ENCODE measurements at regions not wholly inside any gene's neighbourhood (a gene's known extent, or its start where the extent isn't known, plus 50 kb on each side); places are given as distances from the start of the nearest gene placed in this dataset.

- DNase-seq (no peak), FAIRE-seq (no peak)
- 83 to 86% (median 86%) methylated on average over 4 of the region's 4 CpGs for WGBS, 3 donors
- no peaks in the 10 kb centered on the region for H3K36me3 ChIP-seq (ENCODE audit: control insufficient read depth in 3 of 3, insufficient read depth in 2 of 3, low read depth in 1 of 3, low read length in 3 of 3)
- H3K4me1 ChIP-seq (ENCODE audit: control insufficient read depth in 3 of 3, insufficient read depth in 2 of 3, low read depth in 1 of 3, low read length in 2 of 3), result no peaks in the 10 kb centered on the region
- no peaks in the 10 kb centered on the region for H3K27me3 ChIP-seq (ENCODE audit: control insufficient read depth in 3 of 3, insufficient read depth in 3 of 3, low read length in 3 of 3)
- H3K9me3 ChIP-seq (ENCODE audit: control insufficient read depth in 2 of 2, insufficient read depth in 1 of 2, low read depth in 1 of 2, low read length in 1 of 2), result peaks cover 0 to 3% of the 10 kb centered on the region in 2 donors
- H3K27ac ChIP-seq (ENCODE audit: low read depth in 1 of 3, low read length in 2 of 3), result no peak overlapping the region
- H3K4me3 ChIP-seq (ENCODE audit: low read depth in 1 of 3, low read length in 3 of 3), result no peak overlapping the region
These were observed 343.0 kb upstream of the PODXL start for GRCh38 chr7:131899271-131900030.

- Histone ChIP-seq H3K9me3 (ENCODE audit: control insufficient read depth in 2 of 2, insufficient read depth in 1 of 2, low read depth in 1 of 2, low read length in 1 of 2) (peaks cover 0 to 3% of the 10 kb centered on the region in 2 donors), H3K27me3 (ENCODE audit: control insufficient read depth in 3 of 3, insufficient read depth in 3 of 3, low read length in 3 of 3) (no peaks in the 10 kb centered on the region), H3K27ac (ENCODE audit: low read depth in 1 of 3, low read length in 2 of 3) (no peak overlapping the region), H3K4me1 (ENCODE audit: control insufficient read depth in 3 of 3, insufficient read depth in 2 of 3, low read depth in 1 of 3, low read length in 2 of 3) (no peaks in the 10 kb centered on the region), H3K4me3 (ENCODE audit: low read depth in 1 of 3, low read length in 3 of 3) (no peak overlapping the region), H3K36me3 (ENCODE audit: control insufficient read depth in 3 of 3, insufficient read depth in 2 of 3, low read depth in 1 of 3, low read length in 3 of 3) (no peaks in the 10 kb centered on the region)
- WGBS, 3 donors, result 38 to 47% (median 39%) methylated on average over 3 of the region's 3 CpGs
- DNase-seq (no peak), FAIRE-seq (no peak)
These were observed 342.0 kb upstream of the PODXL start for GRCh38 chr7:131898418-131898817.

GRCh38 chr7:131897790-131898165 lies 341.4 kb upstream of the PODXL start:
- Histone ChIP-seq H3K9me3 (ENCODE audit: control insufficient read depth in 2 of 2, insufficient read depth in 1 of 2, low read depth in 1 of 2, low read length in 1 of 2) (no peaks in the 10 kb centered on the region), H3K27ac (ENCODE audit: low read depth in 1 of 3, low read length in 2 of 3) (no peak overlapping the region), H3K36me3 (ENCODE audit: control insufficient read depth in 3 of 3, insufficient read depth in 2 of 3, low read depth in 1 of 3, low read length in 3 of 3) (no peaks in the 10 kb centered on the region), H3K27me3 (ENCODE audit: control insufficient read depth in 3 of 3, insufficient read depth in 3 of 3, low read length in 3 of 3) (no peaks in the 10 kb centered on the region), H3K4me3 (ENCODE audit: low read depth in 1 of 3, low read length in 3 of 3) (no peak overlapping the region), H3K4me1 (ENCODE audit: control insufficient read depth in 3 of 3, insufficient read depth in 2 of 3, low read depth in 1 of 3, low read length in 2 of 3) (no peaks in the 10 kb centered on the region)
- no peak for FAIRE-seq
- 76 to 89% (median 76%) methylated on average over 2 of the region's 2 CpGs for WGBS, 3 donors
- no peak for DNase-seq

GRCh38 chr7:131897016-131897789 lies 340.8 kb upstream of the PODXL start:
- Histone ChIP-seq H3K27me3 (ENCODE audit: control insufficient read depth in 3 of 3, insufficient read depth in 3 of 3, low read length in 3 of 3) (no peaks in the 10 kb centered on the region), H3K4me1 (ENCODE audit: control insufficient read depth in 3 of 3, insufficient read depth in 2 of 3, low read depth in 1 of 3, low read length in 2 of 3) (no peaks in the 10 kb centered on the region), H3K4me3 (ENCODE audit: low read depth in 1 of 3, low read length in 3 of 3) (no peak overlapping the region), H3K36me3 (ENCODE audit: control insufficient read depth in 3 of 3, insufficient read depth in 2 of 3, low read depth in 1 of 3, low read length in 3 of 3) (no peaks in the 10 kb centered on the region), H3K9me3 (ENCODE audit: control insufficient read depth in 2 of 2, insufficient read depth in 1 of 2, low read depth in 1 of 2, low read length in 1 of 2) (no peaks in the 10 kb centered on the region), H3K27ac (ENCODE audit: low read depth in 1 of 3, low read length in 2 of 3) (no peak overlapping the region)
- DNase-seq (no peak), FAIRE-seq (no peak)
- 56 to 74% (median 64%) methylated on average over 6 of the region's 6 CpGs for WGBS, 3 donors

GRCh38 chr7:131896165-131896863 lies 339.9 kb upstream of the PODXL start:
- FAIRE-seq (no peak), DNase-seq (no peak)
- Histone ChIP-seq H3K4me3 (ENCODE audit: low read depth in 1 of 3, low read length in 3 of 3) (no peak overlapping the region), H3K27me3 (ENCODE audit: control insufficient read depth in 3 of 3, insufficient read depth in 3 of 3, low read length in 3 of 3) (no peaks in the 10 kb centered on the region), H3K4me1 (ENCODE audit: control insufficient read depth in 3 of 3, insufficient read depth in 2 of 3, low read depth in 1 of 3, low read length in 2 of 3) (no peaks in the 10 kb centered on the region), H3K36me3 (ENCODE audit: control insufficient read depth in 3 of 3, insufficient read depth in 2 of 3, low read depth in 1 of 3, low read length in 3 of 3) (no peaks in the 10 kb centered on the region), H3K9me3 (ENCODE audit: control insufficient read depth in 2 of 2, insufficient read depth in 1 of 2, low read depth in 1 of 2, low read length in 1 of 2) (no peaks in the 10 kb centered on the region), H3K27ac (ENCODE audit: low read depth in 1 of 3, low read length in 2 of 3) (no peak overlapping the region)
- 75 to 77% (median 77%) methylated on average over 7 of the region's 7 CpGs for WGBS, 3 donors

GRCh38 chr7:131895541-131896164 lies 339.2 kb upstream of the PODXL start:
- FAIRE-seq (no peak), DNase-seq (no peak)
- WGBS, 3 donors, result 78 to 87% (median 86%) methylated on average over 2 of the region's 2 CpGs
- no peaks in the 10 kb centered on the region for H3K27me3 ChIP-seq (ENCODE audit: control insufficient read depth in 3 of 3, insufficient read depth in 3 of 3, low read length in 3 of 3)
- H3K36me3 ChIP-seq (ENCODE audit: control insufficient read depth in 3 of 3, insufficient read depth in 2 of 3, low read depth in 1 of 3, low read length in 3 of 3), result no peaks in the 10 kb centered on the region
- H3K4me3 ChIP-seq (ENCODE audit: low read depth in 1 of 3, low read length in 3 of 3), result no peak overlapping the region
- H3K9me3 ChIP-seq (ENCODE audit: control insufficient read depth in 2 of 2, insufficient read depth in 1 of 2, low read depth in 1 of 2, low read length in 1 of 2), result no peaks in the 10 kb centered on the region
- no peaks in the 10 kb centered on the region for H3K4me1 ChIP-seq (ENCODE audit: control insufficient read depth in 3 of 3, insufficient read depth in 2 of 3, low read depth in 1 of 3, low read length in 2 of 3)
- H3K27ac ChIP-seq (ENCODE audit: low read depth in 1 of 3, low read length in 2 of 3), result no peak overlapping the region

- WGBS, 3 donors, result 93 to 100% (median 96%) methylated on average over 1 of the region's 1 CpG
- no peaks in the 10 kb centered on the region for H3K36me3 ChIP-seq (ENCODE audit: control insufficient read depth in 3 of 3, insufficient read depth in 2 of 3, low read depth in 1 of 3, low read length in 3 of 3)
- H3K27ac ChIP-seq (ENCODE audit: low read depth in 1 of 3, low read length in 2 of 3), result no peak overlapping the region
- H3K4me1 ChIP-seq (ENCODE audit: control insufficient read depth in 3 of 3, insufficient read depth in 2 of 3, low read depth in 1 of 3, low read length in 2 of 3), result no peaks in the 10 kb centered on the region
- no peaks in the 10 kb centered on the region for H3K27me3 ChIP-seq (ENCODE audit: control insufficient read depth in 3 of 3, insufficient read depth in 3 of 3, low read length in 3 of 3)
- DNase-seq (no peak), FAIRE-seq (no peak)
- no peaks in the 10 kb centered on the region for H3K9me3 ChIP-seq (ENCODE audit: control insufficient read depth in 2 of 2, insufficient read depth in 1 of 2, low read depth in 1 of 2, low read length in 1 of 2)
- H3K4me3 ChIP-seq (ENCODE audit: low read depth in 1 of 3, low read length in 3 of 3), result no peak overlapping the region
These were observed 337.4 kb upstream of the PODXL start for GRCh38 chr7:131893631-131894340.

- DNase-seq (no peak), FAIRE-seq (no peak)
- Histone ChIP-seq H3K9me3 (ENCODE audit: control insufficient read depth in 2 of 2, insufficient read depth in 1 of 2, low read depth in 1 of 2, low read length in 1 of 2) (peaks cover 0 to 10% of the 10 kb centered on the region in 2 donors), H3K27ac (ENCODE audit: low read depth in 1 of 3, low read length in 2 of 3) (no peak overlapping the region), H3K4me3 (ENCODE audit: low read depth in 1 of 3, low read length in 3 of 3) (no peak overlapping the region), H3K27me3 (ENCODE audit: control insufficient read depth in 3 of 3, insufficient read depth in 3 of 3, low read length in 3 of 3) (no peaks in the 10 kb centered on the region), H3K4me1 (ENCODE audit: control insufficient read depth in 3 of 3, insufficient read depth in 2 of 3, low read depth in 1 of 3, low read length in 2 of 3) (no peaks in the 10 kb centered on the region), H3K36me3 (ENCODE audit: control insufficient read depth in 3 of 3, insufficient read depth in 2 of 3, low read depth in 1 of 3, low read length in 3 of 3) (no peaks in the 10 kb centered on the region)
- 50 to 74% (median 57%) methylated on average over 5 to 6 of the region's 6 CpGs for WGBS, 3 donors
These were observed 333.7 kb upstream of the PODXL start for GRCh38 chr7:131890176-131890575.

Data from small intestine (tissue), 7 donors.